ENCODE measurements at regions not wholly inside any gene's neighbourhood (a gene's known extent, or its start where the extent isn't known, plus 50 kb on each side); places are given as distances from the start of the nearest gene placed in this dataset.

- no peaks in the 10 kb centered on the region for H3K36me3 Mint-ChIP-seq (ENCODE audit: low read depth)
- H3K9me3 Mint-ChIP-seq (ENCODE audit: low read depth) = no peaks in the 10 kb centered on the region
- no peak overlapping the region for H3K27ac Mint-ChIP-seq (ENCODE audit: unreplicated experiment)
- no peaks in the 10 kb centered on the region for H3K4me1 Mint-ChIP-seq (ENCODE audit: low read depth)
- H3K27me3 Mint-ChIP-seq (ENCODE audit: low read depth) = peaks cover 6% of the 10 kb centered on the region
- TF ChIP-seq CTCF (IDR thresholded peaks at IDR 0.05) = no peak
- no peak overlapping the region for H3K4me3 Mint-ChIP-seq (ENCODE audit: unreplicated experiment)
- no peak for DNase-seq (ENCODE audit: low spot score)
Observed at GRCh38 chr1:222441066-222441465, 106.8 kb downstream of the HHIPL2 start.

- no peak for TF ChIP-seq CTCF (IDR thresholded peaks at IDR 0.05)
- no peak overlapping the region for H3K4me3 Mint-ChIP-seq (ENCODE audit: unreplicated experiment)
- H3K27ac Mint-ChIP-seq (ENCODE audit: unreplicated experiment) = no peak overlapping the region
- H3K27me3 Mint-ChIP-seq (ENCODE audit: low read depth) = peaks cover 19% of the 10 kb centered on the region
- DNase-seq (ENCODE audit: low spot score) = no peak
- H3K36me3 Mint-ChIP-seq (ENCODE audit: low read depth) = peaks cover 1% of the 10 kb centered on the region
- H3K9me3 Mint-ChIP-seq (ENCODE audit: low read depth) = peaks cover 14% of the 10 kb centered on the region
- H3K4me1 Mint-ChIP-seq (ENCODE audit: low read depth) = peaks cover 3% of the 10 kb centered on the region
Observed at GRCh38 chr1:222424826-222425225, 123.1 kb downstream of the HHIPL2 start.

- no peak for DNase-seq (ENCODE audit: low spot score)
- Mint-ChIP-seq H3K4me1 (ENCODE audit: low read depth) (no peaks in the 10 kb centered on the region), H3K4me3 (ENCODE audit: unreplicated experiment) (no peak overlapping the region), H3K27me3 (ENCODE audit: low read depth) (peaks cover 21% of the 10 kb centered on the region), H3K9me3 (ENCODE audit: low read depth) (peaks cover 11% of the 10 kb centered on the region), H3K27ac (ENCODE audit: unreplicated experiment) (no peak overlapping the region), H3K36me3 (ENCODE audit: low read depth) (no peaks in the 10 kb centered on the region)
- TF ChIP-seq CTCF (IDR thresholded peaks at IDR 0.05) = no peak
Observed at GRCh38 chr1:222421380-222421779, 126.5 kb downstream of the HHIPL2 start.

GRCh38 chr1:222420633-222421032 lies 127.3 kb downstream of the HHIPL2 start:
- Mint-ChIP-seq H3K27ac (ENCODE audit: unreplicated experiment) (no peak overlapping the region), H3K27me3 (ENCODE audit: low read depth) (peaks cover 21% of the 10 kb centered on the region), H3K36me3 (ENCODE audit: low read depth) (no peaks in the 10 kb centered on the region), H3K4me3 (ENCODE audit: unreplicated experiment) (no peak overlapping the region), H3K4me1 (ENCODE audit: low read depth) (no peaks in the 10 kb centered on the region), H3K9me3 (ENCODE audit: low read depth) (peaks cover 5% of the 10 kb centered on the region)
- no peak for TF ChIP-seq CTCF (IDR thresholded peaks at IDR 0.05)
- no peak for DNase-seq (ENCODE audit: low spot score)

- H3K4me3 Mint-ChIP-seq (ENCODE audit: unreplicated experiment) = no peak overlapping the region
- no peaks in the 10 kb centered on the region for H3K36me3 Mint-ChIP-seq (ENCODE audit: low read depth)
- H3K27ac Mint-ChIP-seq (ENCODE audit: unreplicated experiment) = no peak overlapping the region
- no peaks in the 10 kb centered on the region for H3K4me1 Mint-ChIP-seq (ENCODE audit: low read depth)
- peaks cover 3% of the 10 kb centered on the region for H3K9me3 Mint-ChIP-seq (ENCODE audit: low read depth)
- TF ChIP-seq CTCF (IDR thresholded peaks at IDR 0.05) = no peak
- peaks cover 20% of the 10 kb centered on the region for H3K27me3 Mint-ChIP-seq (ENCODE audit: low read depth)
- no peak for DNase-seq (ENCODE audit: low spot score)
Observed at GRCh38 chr1:222418654-222419053, 129.2 kb downstream of the HHIPL2 start.

All from chondrocyte (in vitro differentiated cells).